ENCODE measurements at regions not wholly inside any gene's neighbourhood (a gene's known extent, or its start where the extent isn't known, plus 50 kb on each side); places are given as distances from the start of the nearest gene placed in this dataset.

GRCh38 chr14:87852107-87852506 is 140.9 kb downstream of the GALC start:
- no peak for DNase-seq (ENCODE audit: extremely low spot score, unreplicated experiment)
- H3K4me1 Mint-ChIP-seq (ENCODE audit: unreplicated experiment), result no peaks in the 10 kb centered on the region
- H3K27ac Mint-ChIP-seq (ENCODE audit: unreplicated experiment), result no peak overlapping the region
- H3K4me3 Mint-ChIP-seq (ENCODE audit: unreplicated experiment), result no peak overlapping the region
- no peaks in the 10 kb centered on the region for H3K36me3 Mint-ChIP-seq (ENCODE audit: unreplicated experiment)
- peaks cover 11% of the 10 kb centered on the region for H3K9me3 Mint-ChIP-seq (ENCODE audit: unreplicated experiment)
- no peak for TF ChIP-seq CTCF (IDR thresholded peaks at IDR 0.05)
- H3K27me3 Mint-ChIP-seq (ENCODE audit: unreplicated experiment), result no peaks in the 10 kb centered on the region

- no peak for DNase-seq (ENCODE audit: extremely low spot score, unreplicated experiment)
- no peaks in the 10 kb centered on the region for H3K36me3 Mint-ChIP-seq (ENCODE audit: unreplicated experiment)
- H3K4me1 Mint-ChIP-seq (ENCODE audit: unreplicated experiment), result no peaks in the 10 kb centered on the region
- no peaks in the 10 kb centered on the region for H3K27me3 Mint-ChIP-seq (ENCODE audit: unreplicated experiment)
- peaks cover 11% of the 10 kb centered on the region for H3K9me3 Mint-ChIP-seq (ENCODE audit: unreplicated experiment)
- no peak overlapping the region for H3K27ac Mint-ChIP-seq (ENCODE audit: unreplicated experiment)
- no peak for TF ChIP-seq CTCF (IDR thresholded peaks at IDR 0.05)
- no peak overlapping the region for H3K4me3 Mint-ChIP-seq (ENCODE audit: unreplicated experiment)
Observed at GRCh38 chr14:87851190-87851589, 141.8 kb downstream of the GALC start.

GRCh38 chr14:87847216-87847755 is 145.7 kb downstream of the GALC start:
- Mint-ChIP-seq H3K4me3 (ENCODE audit: unreplicated experiment) (no peak overlapping the region), H3K4me1 (ENCODE audit: unreplicated experiment) (no peaks in the 10 kb centered on the region), H3K27ac (ENCODE audit: unreplicated experiment) (no peak overlapping the region), H3K27me3 (ENCODE audit: unreplicated experiment) (no peaks in the 10 kb centered on the region), H3K9me3 (ENCODE audit: unreplicated experiment) (no peaks in the 10 kb centered on the region), H3K36me3 (ENCODE audit: unreplicated experiment) (no peaks in the 10 kb centered on the region)
- DNase-seq (ENCODE audit: extremely low spot score, unreplicated experiment), result no peak
- no peak for TF ChIP-seq CTCF (IDR thresholded peaks at IDR 0.05)

GRCh38 chr14:87840906-87841305 is 152.1 kb downstream of the GALC start:
- Mint-ChIP-seq H3K27ac (ENCODE audit: unreplicated experiment) (no peak overlapping the region), H3K4me3 (ENCODE audit: unreplicated experiment) (no peak overlapping the region), H3K9me3 (ENCODE audit: unreplicated experiment) (peaks cover 5% of the 10 kb centered on the region), H3K27me3 (ENCODE audit: unreplicated experiment) (no peaks in the 10 kb centered on the region), H3K36me3 (ENCODE audit: unreplicated experiment) (no peaks in the 10 kb centered on the region), H3K4me1 (ENCODE audit: unreplicated experiment) (no peaks in the 10 kb centered on the region)
- TF ChIP-seq CTCF (IDR thresholded peaks at IDR 0.05), result no peak
- no peak for DNase-seq (ENCODE audit: extremely low spot score, unreplicated experiment)

GRCh38 chr14:87838931-87839330 is 154.1 kb downstream of the GALC start:
- no peak overlapping the region for H3K4me3 Mint-ChIP-seq (ENCODE audit: unreplicated experiment)
- no peaks in the 10 kb centered on the region for H3K4me1 Mint-ChIP-seq (ENCODE audit: unreplicated experiment)
- no peaks in the 10 kb centered on the region for H3K36me3 Mint-ChIP-seq (ENCODE audit: unreplicated experiment)
- no peak overlapping the region for H3K27ac Mint-ChIP-seq (ENCODE audit: unreplicated experiment)
- DNase-seq (ENCODE audit: extremely low spot score, unreplicated experiment), result no peak
- TF ChIP-seq CTCF (IDR thresholded peaks at IDR 0.05), result no peak
- no peaks in the 10 kb centered on the region for H3K27me3 Mint-ChIP-seq (ENCODE audit: unreplicated experiment)
- peaks cover 11% of the 10 kb centered on the region for H3K9me3 Mint-ChIP-seq (ENCODE audit: unreplicated experiment)

Data from osteocyte (in vitro differentiated cells).